ENCODE measurements at regions not wholly inside any gene's neighbourhood (a gene's known extent, or its start where the extent isn't known, plus 50 kb on each side); places are given as distances from the start of the nearest gene placed in this dataset.

GRCh38 chr4:32010221-32010620 lies 1290.1 kb downstream of the PCDH7 start:
- no peak for DNase-seq (ENCODE audit: low spot score)

- DNase-seq (ENCODE audit: low spot score), result no peak
Observed at GRCh38 chr4:32022071-32022470, 1301.9 kb downstream of the PCDH7 start.

- DNase-seq (ENCODE audit: low spot score), result peak; percentile 64
Observed at GRCh38 chr4:32025851-32026459, 1305.8 kb downstream of the PCDH7 start.

- no peak for DNase-seq (ENCODE audit: low spot score)
Observed at GRCh38 chr4:32030406-32030805, 1310.2 kb downstream of the PCDH7 start.

- no peak for DNase-seq (ENCODE audit: low spot score)
Observed at GRCh38 chr4:32031026-32031425, 1310.9 kb downstream of the PCDH7 start.

GRCh38 chr4:32032136-32032672 lies 1312.0 kb downstream of the PCDH7 start:
- no peak for DNase-seq (ENCODE audit: low spot score)

GRCh38 chr4:32037399-32037798 lies 1317.2 kb downstream of the PCDH7 start:
- no peak for DNase-seq (ENCODE audit: low spot score)

GRCh38 chr4:32042486-32043247 lies 1322.5 kb downstream of the PCDH7 start:
- no peak for DNase-seq (ENCODE audit: low spot score)

GRCh38 chr4:32043248-32043633 lies 1323.1 kb downstream of the PCDH7 start:
- DNase-seq (ENCODE audit: low spot score), result no peak

GRCh38 chr4:32061916-32062315 lies 1341.7 kb downstream of the PCDH7 start:
- no peak for DNase-seq (ENCODE audit: low spot score)

GRCh38 chr4:32073542-32073941 lies 1353.4 kb downstream of the PCDH7 start:
- DNase-seq (ENCODE audit: low spot score), result no peak

- DNase-seq (ENCODE audit: low spot score), result no peak
Observed at GRCh38 chr4:32087211-32087610, 1367.0 kb downstream of the PCDH7 start.

- no peak for DNase-seq (ENCODE audit: low spot score)
Observed at GRCh38 chr4:32094987-32095386, 1374.8 kb downstream of the PCDH7 start.

- no peak for DNase-seq (ENCODE audit: low spot score)
Observed at GRCh38 chr4:32102896-32103295, 1382.7 kb downstream of the PCDH7 start.

- no peak for DNase-seq (ENCODE audit: low spot score)
Observed at GRCh38 chr4:32106767-32107166, 1386.6 kb downstream of the PCDH7 start.

GRCh38 chr4:32112891-32113290 lies 1392.7 kb downstream of the PCDH7 start:
- DNase-seq (ENCODE audit: low spot score), result no peak

GRCh38 chr4:32117693-32118092 lies 1397.5 kb downstream of the PCDH7 start:
- peak; percentile 21 for DNase-seq (ENCODE audit: low spot score)

GRCh38 chr4:32119907-32120306 lies 1399.7 kb downstream of the PCDH7 start:
- no peak for DNase-seq (ENCODE audit: low spot score)

- no peak for DNase-seq (ENCODE audit: low spot score)
Observed at GRCh38 chr4:32128549-32128948, 1408.4 kb downstream of the PCDH7 start.

- no peak for DNase-seq (ENCODE audit: low spot score)
Observed at GRCh38 chr4:32129967-32130366, 1409.8 kb downstream of the PCDH7 start.

GRCh38 chr4:32133141-32133540 lies 1413.0 kb downstream of the PCDH7 start:
- no peak for DNase-seq (ENCODE audit: low spot score)

GRCh38 chr4:32133734-32134133 lies 1413.6 kb downstream of the PCDH7 start:
- no peak for DNase-seq (ENCODE audit: low spot score)

GRCh38 chr4:32135642-32136041 lies 1415.5 kb downstream of the PCDH7 start:
- DNase-seq (ENCODE audit: low spot score), result no peak
